ENCODE measurements at regions not wholly inside any gene's neighbourhood (a gene's known extent, or its start where the extent isn't known, plus 50 kb on each side); places are given as distances from the start of the nearest gene placed in this dataset.
"Not testable (repeated sequence)": the region's sequence is repeated elsewhere in the genome, so short reads cannot be mapped to it uniquely, and the experiment has no call there.

GRCh38 chr5:164251781-164252180 is 746.4 kb downstream of the MAT2B start:
- ATAC-seq, H3K27me3 Mint-ChIP-seq, H3K4me1 Mint-ChIP-seq, H3K4me3 Mint-ChIP-seq, DNase-seq, H3K27ac Mint-ChIP-seq, H3K36me3 Mint-ChIP-seq, POLR2A ChIA-PET: not testable (repeated sequence)
- peaks cover 0 to 19% (median 6%) of the 10 kb centered on the region in 9 donors for H3K9me3 Mint-ChIP-seq

GRCh38 chr5:164253764-164254163 is 748.3 kb downstream of the MAT2B start:
- ATAC-seq (no peak), DNase-seq (no peak)
- POLR2A ChIA-PET, result no interaction called here
- Mint-ChIP-seq H3K27ac (no peak overlapping the region), H3K9me3 (peaks cover 0 to 19% (median 6%) of the 10 kb centered on the region in 9 donors), H3K4me1 (no peaks in the 10 kb centered on the region), H3K4me3 (no peak overlapping the region), H3K36me3 (no peaks in the 10 kb centered on the region), H3K27me3 (no peaks in the 10 kb centered on the region)

GRCh38 chr5:164255598-164256213 is 750.3 kb downstream of the MAT2B start:
- no peak overlapping the region for H3K4me3 Mint-ChIP-seq
- no peak overlapping the region for H3K27ac Mint-ChIP-seq
- H3K4me1 Mint-ChIP-seq, result no peaks in the 10 kb centered on the region
- ATAC-seq (no peak), DNase-seq (no peak)
- H3K27me3 Mint-ChIP-seq, result no peaks in the 10 kb centered on the region
- no peaks in the 10 kb centered on the region for H3K36me3 Mint-ChIP-seq
- H3K9me3 Mint-ChIP-seq, result peaks cover 0 to 19% (median 8%) of the 10 kb centered on the region in 9 donors
- POLR2A ChIA-PET, result no interaction called here

GRCh38 chr5:164256351-164256750 is 750.9 kb downstream of the MAT2B start:
- no peak overlapping the region for H3K4me3 Mint-ChIP-seq
- ATAC-seq, result no peak
- H3K27ac Mint-ChIP-seq, result no peak overlapping the region
- DNase-seq, result no peak
- H3K36me3 Mint-ChIP-seq, result no peaks in the 10 kb centered on the region
- POLR2A ChIA-PET, result no interaction called here
- peaks cover 0 to 19% (median 7%) of the 10 kb centered on the region in 9 donors for H3K9me3 Mint-ChIP-seq
- no peaks in the 10 kb centered on the region for H3K27me3 Mint-ChIP-seq
- no peaks in the 10 kb centered on the region for H3K4me1 Mint-ChIP-seq

GRCh38 chr5:164256954-164257353 is 751.5 kb downstream of the MAT2B start:
- no peaks in the 10 kb centered on the region for H3K36me3 Mint-ChIP-seq
- DNase-seq (no peak), ATAC-seq (no peak)

GRCh38 chr5:164265566-164265965 is 760.1 kb downstream of the MAT2B start:
- Mint-ChIP-seq H3K36me3 (no peaks in the 10 kb centered on the region), H3K4me3 (no peak overlapping the region), H3K9me3 (peaks cover 0 to 15% (median 7%) of the 10 kb centered on the region in 9 donors), H3K4me1 (no peaks in the 10 kb centered on the region), H3K27me3 (no peaks in the 10 kb centered on the region), H3K27ac (no peak overlapping the region)
- POLR2A ChIA-PET, result no interaction called here
- no peak for DNase-seq
- no peak for ATAC-seq

More at GRCh38 chr5:164256954-164257353, 751.5 kb downstream of the MAT2B start:
- no peak overlapping the region for H3K4me3 Mint-ChIP-seq
- POLR2A ChIA-PET, result no interaction called here
- peaks cover 0 to 18% (median 5%) of the 10 kb centered on the region in 9 donors for H3K9me3 Mint-ChIP-seq
- H3K27me3 Mint-ChIP-seq, result no peaks in the 10 kb centered on the region
- no peaks in the 10 kb centered on the region for H3K4me1 Mint-ChIP-seq
- no peak overlapping the region for H3K27ac Mint-ChIP-seq

GRCh38 chr5:164266571-164266970 is 761.2 kb downstream of the MAT2B start:
- POLR2A ChIA-PET, result no interaction called here
- Mint-ChIP-seq H3K4me1 (no peaks in the 10 kb centered on the region), H3K9me3 (peaks cover 0 to 15% (median 7%) of the 10 kb centered on the region in 9 donors), H3K27ac (no peak overlapping the region), H3K27me3 (no peaks in the 10 kb centered on the region), H3K36me3 (no peaks in the 10 kb centered on the region), H3K4me3 (no peak overlapping the region)
- ATAC-seq (no peak), DNase-seq (no peak)

- Mint-ChIP-seq H3K36me3 (no peaks in the 10 kb centered on the region), H3K27ac (no peak overlapping the region), H3K27me3 (no peaks in the 10 kb centered on the region), H3K4me3 (no peak overlapping the region), H3K9me3 (peaks cover 0 to 5% (median 0%) of the 10 kb centered on the region in 9 donors), H3K4me1 (no peaks in the 10 kb centered on the region)
- POLR2A ChIA-PET, result no interaction called here
- no peak for DNase-seq
- no peak for ATAC-seq
Measured at GRCh38 chr5:164277720-164278119, 772.3 kb downstream of the MAT2B start.

GRCh38 chr5:164289526-164289925 is 784.1 kb downstream of the MAT2B start:
- no peaks in the 10 kb centered on the region for H3K27me3 Mint-ChIP-seq
- POLR2A ChIA-PET, result no interaction called here
- H3K36me3 Mint-ChIP-seq, result no peaks in the 10 kb centered on the region
- H3K4me1 Mint-ChIP-seq, result no peaks in the 10 kb centered on the region
- DNase-seq (no peak), ATAC-seq (no peak)
- no peak overlapping the region for H3K4me3 Mint-ChIP-seq
- H3K27ac Mint-ChIP-seq, result no peak overlapping the region
- peaks cover 0 to 29% (median 11%) of the 10 kb centered on the region in 9 donors for H3K9me3 Mint-ChIP-seq

- H3K4me3 Mint-ChIP-seq, result no peak overlapping the region
- DNase-seq (no peak), ATAC-seq (no peak)
- POLR2A ChIA-PET, result no interaction called here
- H3K27me3 Mint-ChIP-seq, result no peaks in the 10 kb centered on the region
- no peaks in the 10 kb centered on the region for H3K4me1 Mint-ChIP-seq
- H3K9me3 Mint-ChIP-seq, result peaks cover 0 to 6% (median 2%) of the 10 kb centered on the region in 9 donors
- H3K27ac Mint-ChIP-seq, result no peak overlapping the region
- no peaks in the 10 kb centered on the region for H3K36me3 Mint-ChIP-seq
Measured at GRCh38 chr5:164296603-164297080, 791.2 kb downstream of the MAT2B start.

GRCh38 chr5:164298165-164298564 is 792.7 kb downstream of the MAT2B start:
- DNase-seq (no peak), ATAC-seq (no peak)
- H3K36me3 Mint-ChIP-seq, result no peaks in the 10 kb centered on the region
- no peaks in the 10 kb centered on the region for H3K4me1 Mint-ChIP-seq
- H3K27me3 Mint-ChIP-seq, result no peaks in the 10 kb centered on the region
- no peak overlapping the region for H3K4me3 Mint-ChIP-seq
- POLR2A ChIA-PET, result no interaction called here
- H3K9me3 Mint-ChIP-seq, result peaks cover 0 to 6% (median 2%) of the 10 kb centered on the region in 9 donors
- no peak overlapping the region for H3K27ac Mint-ChIP-seq

- Mint-ChIP-seq H3K27me3 (no peaks in the 10 kb centered on the region), H3K4me3 (no peak overlapping the region), H3K27ac (no peak overlapping the region), H3K36me3 (no peaks in the 10 kb centered on the region), H3K4me1 (no peaks in the 10 kb centered on the region), H3K9me3 (peaks cover 0 to 6% (median 0%) of the 10 kb centered on the region in 9 donors)
- POLR2A ChIA-PET, result no interaction called here
- no peak for DNase-seq
- no peak for ATAC-seq
Measured at GRCh38 chr5:164300295-164300694, 794.9 kb downstream of the MAT2B start.

- no peaks in the 10 kb centered on the region for H3K27me3 Mint-ChIP-seq
- ATAC-seq, result no peak
- H3K27ac Mint-ChIP-seq, result no peak overlapping the region
- H3K4me3 Mint-ChIP-seq, result no peak overlapping the region
- no peak for DNase-seq
- POLR2A ChIA-PET, result no interaction called here
- no peaks in the 10 kb centered on the region for H3K36me3 Mint-ChIP-seq
- peaks cover 0 to 4% (median 0%) of the 10 kb centered on the region in 9 donors for H3K9me3 Mint-ChIP-seq
- no peaks in the 10 kb centered on the region for H3K4me1 Mint-ChIP-seq
Measured at GRCh38 chr5:164301136-164301535, 795.7 kb downstream of the MAT2B start.

GRCh38 chr5:164301708-164302107 is 796.3 kb downstream of the MAT2B start:
- H3K27ac Mint-ChIP-seq, result no peak overlapping the region
- H3K27me3 Mint-ChIP-seq, result no peaks in the 10 kb centered on the region
- ATAC-seq (no peak), DNase-seq (no peak)
- peaks cover 0 to 8% (median 2%) of the 10 kb centered on the region in 9 donors for H3K9me3 Mint-ChIP-seq
- no peaks in the 10 kb centered on the region for H3K36me3 Mint-ChIP-seq
- H3K4me3 Mint-ChIP-seq, result no peak overlapping the region
- H3K4me1 Mint-ChIP-seq, result no peaks in the 10 kb centered on the region
- POLR2A ChIA-PET, result no interaction called here
